ENCODE measurements at regions not wholly inside any gene's neighbourhood (a gene's known extent, or its start where the extent isn't known, plus 50 kb on each side); places are given as distances from the start of the nearest gene placed in this dataset.

DNA sequence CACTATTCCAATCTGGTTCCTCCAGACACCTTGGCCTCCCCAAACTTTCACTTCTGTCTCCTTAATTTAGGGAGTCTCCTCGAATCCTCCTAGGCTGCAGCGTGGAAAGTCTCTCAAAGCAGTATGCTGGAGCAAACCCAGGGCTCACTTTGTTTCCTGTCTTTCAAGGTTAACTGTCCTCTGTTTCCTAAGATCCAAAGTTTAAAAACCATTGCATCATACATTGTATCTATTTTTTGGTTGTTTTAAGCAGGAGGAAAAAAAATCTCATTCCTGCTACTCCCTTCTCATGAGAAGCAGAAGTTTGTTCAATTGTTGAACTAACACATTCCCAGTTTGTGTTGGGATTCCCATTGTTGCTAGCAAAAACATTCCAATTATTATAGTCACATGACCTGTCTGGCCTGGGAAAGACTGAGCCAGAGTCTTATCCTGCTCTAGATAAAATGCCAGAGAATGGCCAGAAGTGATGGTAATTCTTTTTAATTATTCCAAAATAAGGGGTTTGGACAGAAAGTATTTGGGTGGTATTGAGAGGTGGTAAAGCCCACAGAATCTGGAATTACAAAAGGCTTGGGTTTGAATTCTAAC is 67.3 kb downstream of the HSPB8 start:
- no peak for DNase-seq

DNA sequence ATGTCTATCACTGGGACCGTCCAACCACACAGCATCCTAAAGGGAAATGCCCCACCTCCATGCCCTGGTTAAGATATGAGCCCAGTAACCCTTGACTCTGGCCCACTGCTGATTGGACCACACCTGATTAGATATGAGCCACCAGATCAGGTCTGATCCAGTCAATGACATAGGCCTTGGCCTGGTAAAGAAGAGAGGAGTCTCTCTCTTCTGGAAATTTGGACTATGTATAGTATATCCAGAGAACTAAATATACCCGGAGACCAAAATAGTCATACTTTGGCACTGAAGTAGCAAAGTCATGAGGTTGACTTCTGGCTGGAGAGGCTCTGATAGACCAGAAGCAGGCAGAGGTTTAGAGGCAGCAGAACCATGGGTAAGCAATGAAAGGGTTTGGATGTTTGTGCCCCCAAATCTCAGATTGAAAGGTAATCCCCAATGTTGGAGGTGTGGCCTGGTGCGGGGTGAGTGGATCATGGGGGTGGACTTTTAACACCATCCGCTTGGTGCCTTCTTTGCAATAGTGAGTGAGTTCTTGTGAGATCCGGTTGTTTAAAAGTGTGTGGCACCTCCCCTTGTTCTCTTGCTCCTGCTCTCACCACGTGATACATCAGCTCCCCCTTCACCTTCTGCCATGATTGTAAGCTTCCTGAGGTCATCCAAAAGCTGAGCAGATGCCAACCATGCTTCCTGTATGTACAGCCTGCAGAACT is 68.4 kb downstream of the HSPB8 start:
- DNase-seq, result no peak

DNA sequence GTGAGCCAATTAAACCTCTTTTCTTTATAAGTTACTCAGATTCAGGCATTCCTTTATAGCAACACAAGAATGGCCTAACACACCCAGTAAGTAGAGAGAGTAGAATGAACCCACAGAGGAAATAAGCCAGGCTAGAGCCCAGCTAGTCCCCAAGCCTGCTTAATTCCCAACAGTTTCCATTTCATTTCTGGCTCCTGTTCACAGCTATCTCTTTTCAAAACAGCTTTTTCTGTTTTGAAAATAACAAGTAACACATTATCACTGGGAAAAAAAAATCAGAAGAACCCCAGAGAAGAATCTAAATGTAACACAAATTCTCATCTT is 69.0 kb downstream of the HSPB8 start:
- DNase-seq, result no peak

DNA sequence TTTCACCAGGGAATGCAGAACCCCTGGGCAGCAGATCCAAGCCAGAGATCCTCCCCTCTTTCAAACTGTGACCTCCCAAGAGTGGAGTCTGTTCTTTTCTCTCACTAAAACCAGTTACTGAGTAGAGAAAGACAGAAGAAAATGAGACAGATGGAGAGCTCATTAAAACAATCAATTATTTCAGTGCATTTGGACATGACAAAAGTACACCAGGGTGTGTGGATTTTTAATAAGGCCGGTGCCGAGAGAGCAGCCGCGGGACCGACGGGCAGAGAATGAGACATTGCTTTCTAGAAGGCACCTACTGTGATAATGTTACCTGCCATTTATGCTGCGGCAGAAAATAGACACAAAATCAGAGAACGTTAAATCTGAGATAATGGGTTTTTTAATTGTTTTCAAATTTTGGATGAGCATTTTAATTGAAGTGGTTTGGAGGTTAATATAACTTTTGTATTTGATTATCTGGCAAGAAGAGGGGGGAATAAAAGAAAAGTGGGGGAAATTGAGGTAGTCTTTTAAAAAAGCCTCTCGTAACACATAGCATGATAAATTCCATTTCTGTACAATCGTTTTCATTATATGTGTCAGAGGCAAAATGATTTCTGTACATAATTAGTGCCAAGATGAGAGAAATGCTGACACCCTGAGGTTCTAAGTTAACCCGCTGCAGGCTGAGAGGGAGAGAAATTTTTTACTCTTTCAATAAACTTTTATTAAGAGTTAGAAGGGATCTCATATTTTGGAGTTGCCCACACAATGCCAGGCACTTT is 70.8 kb downstream of the HSPB8 start:
- DNase-seq, result no peak

DNA sequence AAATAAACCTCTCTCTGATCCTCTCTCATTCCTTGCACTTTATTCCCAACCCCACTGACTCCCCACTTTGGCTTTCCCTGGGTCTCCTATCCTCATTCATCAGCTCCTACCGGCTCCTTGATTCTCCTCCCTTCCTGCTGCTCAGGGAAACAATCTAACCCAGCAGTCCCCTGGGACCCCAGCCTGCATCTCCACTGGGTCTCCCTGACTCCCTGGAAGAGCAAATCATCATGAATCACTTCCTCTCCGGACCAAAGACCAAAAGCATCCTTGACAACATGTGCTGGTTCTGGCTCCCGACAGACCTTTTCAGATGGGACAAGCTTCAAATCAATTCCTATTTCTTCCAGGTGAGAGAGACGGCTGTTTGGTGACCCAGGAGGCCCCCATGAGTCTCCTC is 76.6 kb downstream of the HSPB8 start:
- DNase-seq, result no peak

DNA sequence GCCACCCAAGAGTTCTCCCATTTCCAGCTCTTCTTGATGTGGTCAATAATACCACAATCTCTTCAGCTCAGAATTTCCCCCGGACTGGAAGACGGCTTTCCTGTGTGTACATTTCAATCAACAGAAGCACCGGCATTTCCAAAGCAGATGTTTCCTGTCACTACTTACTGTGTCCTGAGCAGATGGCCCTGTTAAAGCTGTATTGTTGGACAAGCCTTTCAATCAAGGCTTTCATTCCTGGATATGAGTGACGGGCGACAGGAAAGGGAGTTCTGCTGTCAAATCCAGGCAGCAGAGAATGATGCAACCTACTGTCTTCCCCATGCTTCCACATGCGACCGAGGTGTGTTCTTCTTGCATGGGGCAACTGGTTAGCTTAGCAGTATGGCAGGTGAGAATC is 76.4 kb upstream of the CCDC60 start:
- no peak for DNase-seq

DNA sequence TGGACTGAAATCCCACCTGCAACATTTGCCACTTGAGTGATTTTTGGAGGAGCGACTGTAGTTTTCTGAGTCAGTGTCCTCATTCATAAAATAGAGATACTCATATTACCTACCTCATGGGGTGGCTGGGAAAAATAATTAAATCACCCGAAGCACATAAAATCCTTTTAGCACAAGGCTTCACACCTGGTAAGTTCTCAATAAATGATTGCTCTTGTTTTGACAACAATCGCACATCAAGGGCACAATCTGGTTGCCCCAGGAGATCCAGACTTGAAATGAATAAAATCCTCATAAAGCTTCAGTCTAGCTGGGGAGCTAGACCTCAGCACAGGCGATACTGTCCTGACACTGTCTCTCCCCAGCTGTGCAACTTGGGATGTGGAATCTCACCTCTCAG is 76.0 kb upstream of the CCDC60 start:
- no peak for DNase-seq

DNA sequence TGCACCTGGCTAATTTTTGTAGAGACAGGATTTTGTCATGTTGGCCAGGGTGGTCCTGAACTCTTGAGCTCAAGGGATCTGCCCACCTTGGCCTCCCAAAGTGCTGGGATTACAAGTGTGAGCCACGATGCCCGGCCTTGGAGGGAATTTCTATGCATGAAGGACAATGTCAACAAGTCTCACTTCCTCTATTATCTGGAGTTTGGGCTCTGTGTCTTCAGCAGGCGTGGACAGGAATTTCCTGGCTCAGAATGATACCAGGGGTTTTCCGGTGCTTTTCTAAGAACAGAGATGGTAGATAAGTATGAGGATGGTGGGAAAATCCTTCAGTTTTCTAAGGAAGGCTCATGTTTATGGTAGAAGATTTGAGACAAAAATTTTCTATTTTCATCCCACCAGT is 75.0 kb upstream of the CCDC60 start:
- DNase-seq, result peak; percentile 4 to 31

DNA sequence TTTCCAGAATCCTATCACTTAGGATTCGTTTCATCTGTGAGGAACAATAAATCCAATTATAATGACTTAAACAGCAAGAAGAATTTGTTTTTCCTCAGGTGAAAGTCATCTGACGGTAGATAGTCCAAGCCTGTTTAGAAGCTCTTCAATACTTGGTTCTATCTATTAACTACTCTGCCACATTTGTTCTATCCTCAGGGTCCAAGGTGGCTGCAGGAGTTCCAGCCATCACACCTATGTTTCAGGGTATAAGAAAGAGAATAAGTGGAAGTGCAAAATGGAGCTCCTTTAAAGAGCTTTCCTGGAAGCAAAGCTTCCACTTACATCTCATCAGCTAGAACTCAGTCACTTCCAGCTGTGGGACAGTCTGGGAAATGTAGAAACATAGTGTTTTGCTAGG is 72.1 kb upstream of the CCDC60 start:
- no peak for DNase-seq

DNA sequence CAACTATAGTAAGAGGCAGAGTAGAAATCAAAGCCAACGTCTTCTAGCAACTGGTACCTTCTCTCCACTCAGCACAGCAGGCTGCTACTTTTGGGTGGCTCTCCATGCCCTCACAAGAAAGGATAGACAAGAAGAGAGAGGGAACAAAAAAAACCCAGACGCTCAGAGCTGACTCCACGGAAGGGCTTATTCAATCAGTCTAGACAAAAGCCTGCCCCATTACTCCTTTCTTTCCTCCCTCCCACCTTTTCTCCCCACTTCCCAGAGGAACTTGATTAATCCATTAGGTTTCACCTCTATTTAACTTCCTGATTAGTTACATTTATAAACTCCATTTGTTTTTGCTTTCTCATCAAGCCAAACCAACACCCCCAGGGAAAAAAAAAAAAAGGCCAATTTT is 71.1 kb upstream of the CCDC60 start:
- no peak for DNase-seq

DNA sequence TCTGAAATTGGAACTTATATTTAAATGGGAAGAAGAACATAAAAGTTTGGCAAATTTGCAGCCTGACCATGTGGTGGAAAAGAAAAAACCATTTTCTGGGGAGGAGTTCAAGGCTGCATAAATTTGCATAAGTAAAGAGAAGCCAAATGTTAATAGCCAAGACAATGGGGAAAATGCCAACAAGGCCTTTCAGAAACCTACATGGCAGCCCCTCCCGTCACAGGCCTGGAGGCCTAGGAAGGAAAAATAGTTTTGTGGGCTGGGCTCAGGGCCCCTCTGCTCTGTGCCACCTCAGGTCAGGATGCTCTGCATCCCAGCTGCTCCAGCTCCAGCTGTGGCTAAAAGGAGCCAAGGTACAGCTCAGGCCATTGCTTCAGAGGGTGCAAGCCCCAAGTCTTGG is 67.6 kb upstream of the CCDC60 start:
- no peak for DNase-seq

DNA sequence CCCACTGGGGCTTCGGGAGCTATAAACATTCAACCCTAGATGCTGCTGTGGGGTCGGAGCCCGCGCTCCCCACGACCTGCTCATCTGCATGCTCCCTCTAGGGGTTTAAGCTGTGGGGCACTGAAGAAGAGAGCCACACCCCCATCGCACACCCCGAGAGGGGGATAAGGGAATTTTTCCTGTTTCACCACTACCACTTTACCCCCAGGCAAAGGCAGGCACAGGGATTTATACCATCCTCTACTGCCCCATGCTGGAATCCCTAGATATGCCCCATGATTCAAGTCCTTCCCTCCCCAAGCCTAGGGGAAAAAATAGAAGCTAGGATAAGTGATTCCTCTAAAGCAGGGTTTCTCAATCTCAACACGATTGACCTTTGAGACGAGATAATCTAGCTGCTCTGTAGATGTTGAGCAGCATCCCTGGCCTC is 59.9 kb upstream of the CCDC60 start:
- DNase-seq, result no peak

DNA sequence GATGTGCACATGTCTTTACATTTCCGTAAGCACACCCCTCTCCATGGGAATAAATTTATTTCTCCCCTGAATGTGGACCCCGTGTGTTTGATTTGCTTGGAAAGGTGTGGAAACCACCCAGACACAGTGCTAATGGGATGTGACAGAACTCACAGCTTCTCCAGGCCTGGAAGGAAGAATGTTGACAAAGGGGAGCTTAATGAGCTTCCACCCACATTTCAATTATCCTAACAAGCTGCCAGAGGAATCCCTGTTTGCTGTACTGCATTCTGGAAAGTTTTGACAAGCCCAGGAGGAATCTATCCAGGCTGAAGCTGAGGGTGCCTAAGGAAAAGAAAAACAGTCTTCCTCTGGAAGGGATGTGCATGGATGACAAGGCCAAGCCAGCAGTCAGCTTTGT is 51.2 kb upstream of the CCDC60 start:
- DNase-seq, result no peak

Data from inflammatory macrophage treated with lipopolysaccharide for 1 hour (primary cell).